ENCODE measurements at regions not wholly inside any gene's neighbourhood (a gene's known extent, or its start where the extent isn't known, plus 50 kb on each side); places are given as distances from the start of the nearest gene placed in this dataset.

DNA sequence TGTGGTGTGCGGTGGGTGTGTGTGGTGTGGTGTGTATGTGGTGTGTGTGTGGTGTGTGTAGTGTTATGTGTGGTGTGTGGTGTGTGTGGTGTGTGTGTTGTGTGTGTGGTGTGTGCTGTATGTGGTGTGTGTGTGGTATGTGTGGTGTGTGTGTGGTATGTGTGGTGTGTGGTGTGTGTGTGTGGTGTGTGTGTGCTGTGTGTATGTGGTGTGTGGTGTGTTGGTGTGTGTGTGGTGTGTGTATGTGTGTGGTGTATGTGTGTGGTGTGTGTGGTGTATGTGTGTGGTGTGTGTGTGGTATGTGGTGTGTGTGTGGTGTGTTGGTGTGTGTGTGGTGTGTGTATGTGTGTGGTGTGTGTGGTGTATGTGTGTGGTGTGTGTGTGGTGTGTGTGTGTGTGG is 144.3 kb downstream of the HSD17B3 start:
- Histone ChIP-seq H3K27ac (ENCODE audit: low read depth, low read length) (no peak overlapping the region), H2BK15ac (ENCODE audit: low read length) (no peak overlapping the region), H3K36me3 (ENCODE audit: control insufficient read depth in 2 of 4, insufficient read depth in 4 of 4, low read length in 3 of 4) (no peaks in the 10 kb centered on the region), H2BK20ac (ENCODE audit: low read length) (no peak overlapping the region), H3K9me3 (ENCODE audit: insufficient read depth in 2 of 2, low read depth in 1 of 2, low read length in 1 of 2) (no peaks in the 10 kb centered on the region), H3K4me2 (ENCODE audit: insufficient read depth in 1 of 2, low read depth in 2 of 2, low read length in 2 of 2) (no peak overlapping the region), H2BK12ac (ENCODE audit: low read depth, low read length) (0 out of 2 replicates have a peak overlapping the region, but pooled peaks have one; percentile 6), H3K4me3 (ENCODE audit: extremely low read depth in 1 of 4, insufficient read depth in 2 of 4, low read depth in 3 of 4, low read length in 4 of 4) (no peak overlapping the region), H4K8ac (ENCODE audit: extremely low read depth, insufficient read depth, low read length) (no peak overlapping the region; the same call in 1 of the 2 replicates), H2BK5ac (ENCODE audit: low read depth, low read length) (no peak overlapping the region), H4K20me1 (replicated peaks in 1 of 2; ENCODE audit: control insufficient read depth in 1 of 2, insufficient read depth in 2 of 2, low read length in 2 of 2) (peaks cover 0 to 4% of the 10 kb centered on the region in 2 experiments), H2AFZ (ENCODE audit: low read length) (no peak overlapping the region), H3K9ac (replicated peaks in 1 of 4; ENCODE audit: extremely low read depth in 1 of 4, low read depth in 3 of 4, low read length in 3 of 4) (no peak overlapping the region), H3K27me3 (replicated peaks in 1 of 4; ENCODE audit: control insufficient read depth in 3 of 4, extremely low read depth in 1 of 4, insufficient read depth in 3 of 4, low read length in 3 of 4) (no peaks in the 10 kb centered on the region; a peak in 1 of 7 replicates), H4K91ac (replicated peaks; ENCODE audit: insufficient read length, low read length) (peak overlapping the region; percentile 67), H2AK5ac (ENCODE audit: low read depth, low read length) (peak overlapping the region; percentile 71), H3K56ac (replicated peaks; ENCODE audit: insufficient read length, low read depth, low read length) (peak overlapping the region; percentile 92), H3K4me1 (replicated peaks in 1 of 4; ENCODE audit: control insufficient read depth in 3 of 4, insufficient read depth in 4 of 4, low read length in 3 of 4) (no peaks in the 10 kb centered on the region; a peak in 3 of 7 replicates), H3K4ac (replicated peaks; ENCODE audit: insufficient read length, low read depth, low read length) (no peak overlapping the region), H3K79me1 (ENCODE audit: low read depth, low read length) (no peaks in the 10 kb centered on the region), H3K79me2 (ENCODE audit: control insufficient read depth in 1 of 2, insufficient read depth in 2 of 2, low read length in 2 of 2) (no peaks in the 10 kb centered on the region), H2BK120ac (replicated peaks; ENCODE audit: low read depth, low read length) (no peak overlapping the region), H3K23me2 (ENCODE audit: low read depth, low read length) (peaks cover 6% of the 10 kb centered on the region; the same call in 1 of the 2 replicates), H4K5ac (ENCODE audit: insufficient read length, low read depth, low read length) (no peak overlapping the region), H3K18ac (ENCODE audit: extremely low read depth, low read length) (no peak overlapping the region), H3K14ac (ENCODE audit: insufficient read length) (no peak overlapping the region), H3K23ac (ENCODE audit: insufficient read length) (no peak overlapping the region)
- DNase-seq (ENCODE audit: low read depth in 1 of 2, low spot score in 2 of 2) (no peak), FAIRE-seq (peak; percentile 93)
- POLR2A ChIA-PET (ENCODE audit: partially characterized antibody) = interaction anchor here (1.0 kb wide), 1 partner anchor 14 kb away, joined by 3 read pairs; no protein-coding TSS in a partner anchor
- TF ChIP-seq GTF2F1 (IDR thresholded peaks at IDR 0.05; ENCODE audit: borderline replicate concordance, low read depth, low read length) (no peak), BACH1 (IDR thresholded peaks at IDR 0.05; ENCODE audit: low read length) (no peak), BCL11A (IDR thresholded peaks at IDR 0.05; ENCODE audit: low read depth in 2 of 2, low read length in 2 of 2) (no peak), KDM1A (IDR thresholded peaks at IDR 0.05; ENCODE audit: borderline replicate concordance, low read length) (no peak), HDAC2 (IDR thresholded peaks at IDR 0.05; ENCODE audit: borderline replicate concordance in 1 of 2, low read depth in 2 of 2, low read length in 2 of 2) (no peak)
- CTCF ChIA-PET (ENCODE audit: partially characterized antibody) = interaction anchor here (0.9 to 1.5 kb wide), 3 partner anchors 21 to 423 kb away, joined by 3 to 4 read pairs (median 3); no protein-coding TSS in a partner anchor
- 8% methylated on average over 1 of the region's 1 CpG; no CpG with 5 or more reads in 1 of the 2 experiments for WGBS, 2 experiments (ENCODE audit: extremely low coverage in 1 of 2, insufficient coverage in 1 of 2, insufficient read length in 1 of 2, insufficient replicate concordance in 2 of 2, low coverage in 1 of 2, low lambda C conversion rate in 2 of 2, missing lambda C conversion rate in 1 of 2)
